ENCODE measurements at regions not wholly inside any gene's neighbourhood (a gene's known extent, or its start where the extent isn't known, plus 50 kb on each side); places are given as distances from the start of the nearest gene placed in this dataset.

DNA sequence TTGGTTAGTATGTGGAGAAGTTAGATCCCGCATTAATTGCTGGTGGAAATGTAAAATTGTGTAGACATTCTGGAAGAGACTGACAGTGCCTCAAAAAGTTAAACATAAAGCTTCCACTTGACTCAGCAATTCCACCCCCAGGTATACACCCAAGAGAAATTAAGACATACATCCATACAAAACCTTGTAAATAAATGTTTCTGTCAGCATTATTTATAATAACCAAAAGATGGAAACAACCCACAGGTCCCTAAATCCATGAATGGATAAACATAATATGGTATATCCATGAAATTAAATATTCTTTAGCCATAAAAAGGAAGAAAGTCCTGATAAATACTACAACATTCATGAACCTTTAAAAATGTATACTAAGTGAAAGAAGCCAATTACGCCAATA, 817.4 kb downstream of the NTRK3 start:
- TF ChIP-seq, protein P1, sequence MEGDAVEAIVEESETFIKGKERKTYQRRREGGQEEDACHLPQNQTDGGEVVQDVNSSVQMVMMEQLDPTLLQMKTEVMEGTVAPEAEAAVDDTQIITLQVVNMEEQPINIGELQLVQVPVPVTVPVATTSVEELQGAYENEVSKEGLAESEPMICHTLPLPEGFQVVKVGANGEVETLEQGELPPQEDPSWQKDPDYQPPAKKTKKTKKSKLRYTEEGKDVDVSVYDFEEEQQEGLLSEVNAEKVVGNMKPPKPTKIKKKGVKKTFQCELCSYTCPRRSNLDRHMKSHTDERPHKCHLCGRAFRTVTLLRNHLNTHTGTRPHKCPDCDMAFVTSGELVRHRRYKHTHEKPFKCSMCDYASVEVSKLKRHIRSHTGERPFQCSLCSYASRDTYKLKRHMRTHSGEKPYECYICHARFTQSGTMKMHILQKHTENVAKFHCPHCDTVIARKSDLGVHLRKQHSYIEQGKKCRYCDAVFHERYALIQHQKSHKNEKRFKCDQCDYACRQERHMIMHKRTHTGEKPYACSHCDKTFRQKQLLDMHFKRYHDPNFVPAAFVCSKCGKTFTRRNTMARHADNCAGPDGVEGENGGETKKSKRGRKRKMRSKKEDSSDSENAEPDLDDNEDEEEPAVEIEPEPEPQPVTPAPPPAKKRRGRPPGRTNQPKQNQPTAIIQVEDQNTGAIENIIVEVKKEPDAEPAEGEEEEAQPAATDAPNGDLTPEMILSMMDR (IDR thresholded peaks at IDR 0.05; ENCODE audit: low read depth, low read length): no peak
- no peak for TF ChIP-seq EZH2phosphoT487 (IDR thresholded peaks at IDR 0.05; ENCODE audit: low read depth)
